Type B pancreatic cell (in vitro differentiated cells): ENCODE measurements at regions not wholly inside any gene's neighbourhood (a gene's known extent, or its start where the extent isn't known, plus 50 kb on each side); places are given as distances from the start of the nearest gene placed in this dataset.

Experiments used
- DNase-seq: peaks from one replicate; pipeline ENCODE4 v3.0.0; 2021; ENCODE audit warnings: mixed read lengths; ENCODE audit not compliant: unreplicated experiment; ENCODE audit errors: extremely low spot score
- H3K27ac Mint-ChIP-seq: 2 replicates; pipeline ENCODE4 v1.8.0; 2021; ENCODE audit warnings: mild to moderate bottlenecking, mixed read lengths
- H3K27me3 Mint-ChIP-seq: 2 replicates; pipeline ENCODE4 v1.8.0; 2021; ENCODE audit warnings: mixed read lengths
- H3K36me3 Mint-ChIP-seq: 2 replicates; pipeline ENCODE4 v1.8.0; 2021; ENCODE audit warnings: mixed read lengths
- H3K4me1 Mint-ChIP-seq: one replicate; pipeline ENCODE4 v1.8.0; 2021; ENCODE audit warnings: mixed read lengths; ENCODE audit not compliant: unreplicated experiment
- H3K4me3 Mint-ChIP-seq: 2 replicates; pipeline ENCODE4 v1.8.0; 2021; ENCODE audit warnings: mild to moderate bottlenecking, mixed read lengths
- H3K9me3 Mint-ChIP-seq: 2 replicates; pipeline ENCODE4 v1.8.0; 2021; ENCODE audit warnings: mixed read lengths
- TF ChIP-seq, protein P1 (sequence below): fragments of 200-600 bp; sonication (generic); conservative IDR thresholded peaks from 2 replicates; pipeline ENCODE4 v1.5.0; 2021; ENCODE audit warnings: antibody characterized with exemption, mild to moderate bottlenecking

DNA sequence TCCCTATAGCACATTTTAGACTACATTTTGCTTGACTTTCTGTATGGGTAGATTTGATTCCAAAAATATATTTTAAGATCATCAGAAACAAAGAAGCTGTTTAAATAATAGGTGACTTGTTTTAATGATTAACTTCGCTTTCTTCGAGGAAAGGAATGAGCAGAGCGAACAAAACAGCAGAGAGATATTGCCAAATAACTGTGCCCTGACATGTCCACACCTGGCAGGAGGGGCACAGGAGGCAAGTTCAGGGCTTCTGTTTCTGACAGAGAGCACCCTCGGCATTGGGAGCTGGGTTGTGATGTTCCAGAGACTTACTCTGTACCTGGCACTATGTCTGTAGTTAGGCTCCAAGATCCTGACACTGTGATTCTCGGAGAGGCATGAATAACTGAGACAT lies 155.7 kb upstream of the SASH1 start:
- Mint-ChIP-seq H3K4me3 (no peak overlapping the region), H3K27ac (no peak overlapping the region), H3K27me3 (no peaks in the 10 kb centered on the region), H3K9me3 (peaks cover 4% of the 10 kb centered on the region), H3K36me3 (no peaks in the 10 kb centered on the region), H3K4me1 (peaks cover 7% of the 10 kb centered on the region)
- TF ChIP-seq, protein P1, sequence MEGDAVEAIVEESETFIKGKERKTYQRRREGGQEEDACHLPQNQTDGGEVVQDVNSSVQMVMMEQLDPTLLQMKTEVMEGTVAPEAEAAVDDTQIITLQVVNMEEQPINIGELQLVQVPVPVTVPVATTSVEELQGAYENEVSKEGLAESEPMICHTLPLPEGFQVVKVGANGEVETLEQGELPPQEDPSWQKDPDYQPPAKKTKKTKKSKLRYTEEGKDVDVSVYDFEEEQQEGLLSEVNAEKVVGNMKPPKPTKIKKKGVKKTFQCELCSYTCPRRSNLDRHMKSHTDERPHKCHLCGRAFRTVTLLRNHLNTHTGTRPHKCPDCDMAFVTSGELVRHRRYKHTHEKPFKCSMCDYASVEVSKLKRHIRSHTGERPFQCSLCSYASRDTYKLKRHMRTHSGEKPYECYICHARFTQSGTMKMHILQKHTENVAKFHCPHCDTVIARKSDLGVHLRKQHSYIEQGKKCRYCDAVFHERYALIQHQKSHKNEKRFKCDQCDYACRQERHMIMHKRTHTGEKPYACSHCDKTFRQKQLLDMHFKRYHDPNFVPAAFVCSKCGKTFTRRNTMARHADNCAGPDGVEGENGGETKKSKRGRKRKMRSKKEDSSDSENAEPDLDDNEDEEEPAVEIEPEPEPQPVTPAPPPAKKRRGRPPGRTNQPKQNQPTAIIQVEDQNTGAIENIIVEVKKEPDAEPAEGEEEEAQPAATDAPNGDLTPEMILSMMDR: no peak
- DNase-seq: no peak

DNA sequence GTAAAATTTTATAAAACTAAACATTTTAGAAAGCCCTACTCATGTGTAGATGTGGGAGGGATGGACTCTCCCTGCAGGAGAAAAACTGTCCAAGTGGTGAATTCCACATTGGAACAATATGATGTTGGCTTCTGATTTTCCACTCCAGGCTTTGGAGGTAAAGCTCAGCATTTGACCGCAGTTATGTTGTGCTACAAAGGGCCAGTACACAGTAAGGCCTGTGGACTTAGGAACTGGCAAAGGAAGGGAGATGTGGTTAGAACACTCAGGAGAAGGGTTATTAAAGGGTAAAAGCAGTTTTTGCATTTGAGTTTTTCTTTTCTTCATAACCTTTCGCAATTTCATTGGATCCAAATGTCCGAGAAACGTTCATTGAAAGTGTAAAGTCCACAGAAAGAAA lies 150.3 kb upstream of the SASH1 start:
- H3K4me1 Mint-ChIP-seq: peaks cover 15% of the 10 kb centered on the region
- H3K27me3 Mint-ChIP-seq: no peaks in the 10 kb centered on the region
- peaks cover 9% of the 10 kb centered on the region for H3K36me3 Mint-ChIP-seq
- TF ChIP-seq, protein P1: no peak
- peaks cover 4% of the 10 kb centered on the region for H3K9me3 Mint-ChIP-seq
- DNase-seq: no peak
- peak overlapping the region; percentile 94 for H3K27ac Mint-ChIP-seq
- no peak overlapping the region for H3K4me3 Mint-ChIP-seq

DNA sequence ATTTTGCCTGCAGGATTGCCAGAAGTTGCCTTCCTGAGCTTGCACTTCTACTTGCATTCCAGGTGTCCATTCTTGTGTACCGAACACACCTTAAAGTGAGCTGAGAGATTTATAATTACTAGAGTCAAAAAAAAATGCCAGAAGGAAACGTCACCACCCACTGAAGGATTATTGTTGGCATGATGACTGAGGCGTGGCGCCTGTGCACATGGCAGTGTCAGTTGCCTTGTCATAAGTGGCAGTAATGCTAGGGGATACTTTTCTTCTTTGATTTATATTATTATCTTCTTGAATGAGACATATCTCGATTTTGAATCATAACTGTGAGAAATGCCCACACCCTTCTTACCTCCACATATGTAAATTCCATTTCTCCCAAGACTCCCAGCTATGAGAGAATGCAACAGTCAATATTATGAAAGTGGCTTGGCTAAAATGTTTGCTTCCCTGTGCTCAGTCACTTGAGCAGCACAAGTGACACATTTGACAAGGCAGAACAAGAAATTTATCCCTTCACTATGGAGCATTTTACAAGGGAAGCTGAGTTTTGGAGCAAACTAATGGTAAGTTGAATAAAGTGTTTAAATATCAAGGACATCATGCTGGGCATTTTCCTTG lies 149.5 kb upstream of the SASH1 start:
- no peak for DNase-seq
- H3K27me3 Mint-ChIP-seq: no peaks in the 10 kb centered on the region
- TF ChIP-seq, protein P1: no peak
- peaks cover 15% of the 10 kb centered on the region for H3K4me1 Mint-ChIP-seq
- peaks cover 4% of the 10 kb centered on the region for H3K9me3 Mint-ChIP-seq
- peaks cover 9% of the 10 kb centered on the region for H3K36me3 Mint-ChIP-seq
- peak overlapping the region; percentile 83 for H3K4me3 Mint-ChIP-seq
- peak overlapping the region; percentile 94 for H3K27ac Mint-ChIP-seq

DNA sequence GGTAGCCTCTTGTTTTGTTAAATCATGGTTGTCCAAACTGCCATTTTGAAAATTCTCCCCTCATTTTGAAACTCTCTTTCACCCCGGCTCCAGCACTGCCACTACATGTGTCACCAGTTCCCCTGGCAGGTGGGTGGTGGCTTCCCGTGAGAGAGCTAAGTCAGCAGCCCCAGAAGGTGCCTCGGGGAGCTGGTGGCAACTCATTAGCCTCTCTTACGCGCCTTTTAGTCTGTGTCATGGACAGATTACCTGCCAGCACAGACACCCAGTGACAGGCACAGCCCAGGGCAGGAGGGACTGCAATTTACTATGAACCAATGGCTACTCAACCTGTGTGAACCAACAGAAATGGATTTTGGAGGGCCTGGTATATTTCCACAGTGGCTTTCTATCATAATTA lies 147.1 kb upstream of the SASH1 start:
- H3K9me3 Mint-ChIP-seq: no peaks in the 10 kb centered on the region
- H3K27me3 Mint-ChIP-seq: no peaks in the 10 kb centered on the region
- H3K27ac Mint-ChIP-seq: peak overlapping the region; percentile 90
- DNase-seq: no peak
- H3K36me3 Mint-ChIP-seq: peaks cover 9% of the 10 kb centered on the region
- TF ChIP-seq, protein P1: no peak
- peak overlapping the region; percentile 79 for H3K4me3 Mint-ChIP-seq
- peaks cover 13% of the 10 kb centered on the region for H3K4me1 Mint-ChIP-seq

DNA sequence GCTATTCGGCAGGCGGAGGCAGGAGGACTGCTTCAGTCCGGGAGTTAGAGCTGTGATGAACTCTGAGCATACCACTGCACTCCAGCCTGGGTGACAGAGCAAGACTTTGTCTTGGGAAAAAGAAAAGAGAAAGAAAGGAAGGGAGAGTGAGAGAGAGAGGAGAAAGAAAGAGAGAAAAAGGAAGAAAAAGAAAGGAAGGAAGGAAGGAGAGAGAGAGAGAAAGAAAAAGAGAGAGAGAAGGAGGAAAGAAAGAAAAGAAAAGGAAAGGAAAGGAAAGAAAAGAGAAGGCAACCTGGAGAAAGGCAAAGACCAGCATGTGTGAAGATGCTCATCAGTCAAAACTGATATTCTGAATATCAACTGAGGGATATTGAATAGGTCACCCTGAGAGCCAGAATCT lies 143.1 kb upstream of the SASH1 start:
- Mint-ChIP-seq H3K4me1 (peaks cover 19% of the 10 kb centered on the region), H3K36me3 (peaks cover 9% of the 10 kb centered on the region), H3K9me3 (no peaks in the 10 kb centered on the region), H3K4me3 (no peak overlapping the region), H3K27ac (no peak overlapping the region), H3K27me3 (peaks cover 11% of the 10 kb centered on the region)
- TF ChIP-seq, protein P1: no peak
- no peak for DNase-seq

DNA sequence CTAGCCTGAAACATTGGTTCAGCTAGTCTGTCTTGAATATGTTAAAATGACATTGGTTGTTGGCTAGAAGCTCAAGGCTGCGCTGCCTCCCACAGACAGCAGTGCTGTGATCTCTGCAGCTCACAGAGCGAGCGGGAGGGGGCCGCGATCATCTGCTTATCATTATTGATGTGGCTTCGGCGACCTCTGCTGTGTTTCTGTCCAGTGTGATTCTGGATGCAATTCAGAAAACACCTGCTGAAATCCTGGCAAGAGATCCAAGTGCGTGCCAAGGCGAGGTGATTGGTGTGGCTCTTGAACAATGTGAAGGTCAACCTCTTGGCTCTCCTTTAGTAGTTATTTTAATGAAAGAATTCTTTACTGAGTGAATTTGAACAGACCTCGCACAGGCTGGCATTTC lies 142.3 kb upstream of the SASH1 start:
- Mint-ChIP-seq H3K27ac (no peak overlapping the region), H3K9me3 (no peaks in the 10 kb centered on the region), H3K4me1 (peaks cover 22% of the 10 kb centered on the region), H3K27me3 (peaks cover 11% of the 10 kb centered on the region), H3K4me3 (peak overlapping the region; percentile 32), H3K36me3 (peaks cover 14% of the 10 kb centered on the region)
- TF ChIP-seq, protein P1: no peak
- DNase-seq: no peak
